Caco-2 (cell line): ENCODE measurements at regions not wholly inside any gene's neighbourhood (a gene's known extent, or its start where the extent isn't known, plus 50 kb on each side); places are given as distances from the start of the nearest gene placed in this dataset.
A peak's percentile ranks its signal among the peaks of the same experiment; 100 is the strongest.

Experiments used
- BruUV-seq: library from RNA; stranded (reverse); fragments of 400-500 nt; replicated peaks from 2 replicates; lab custom pipeline; 2021; lab: Mats Ljungman, UMichigan
- CTCF ChIA-PET: fragments of 300-600 bp; sonication (Branson Sonifier 250); formaldehyde crosslinking; loops from one replicate; lab custom pipeline; 2022; ENCODE audit warnings: antibody characterized with exemption; lab: Charles Lee
- POLR2A ChIA-PET: fragments of 300-600 bp; sonication (Branson Sonifier 250); formaldehyde crosslinking; loops from one replicate; lab custom pipeline; 2022; ENCODE audit warnings: antibody characterized with exemption; lab: Charles Lee
- DNase-seq, 2 experiments: peaks; one replicate each; pipeline versions ENCODE4 v3.0.0 to v3.0.0-alpha.2; 2020 to 2022
- H3K27me3 ChIP-seq: replicated peaks from 2 replicates; pipeline ENCODE4 v1.6.0; 2011; ENCODE audit warnings: low read length; ENCODE audit not compliant: control insufficient read depth, insufficient read depth
- H3K36me3 ChIP-seq: 2 replicates; pipeline ENCODE4 v1.5.1; 2011; ENCODE audit warnings: low read length; ENCODE audit not compliant: control insufficient read depth, insufficient read depth
- H3K4me1 ChIP-seq: fragments of 250-450 bp; sonication (Bioruptor Pico); 2 replicates; pipeline ENCODE4 v1.5.1; 2020; ENCODE audit warnings: mild to moderate bottlenecking
- H3K4me3 ChIP-seq: 2 replicates; pipeline ENCODE4 v1.5.1; 2011; ENCODE audit warnings: low read depth, mild to moderate bottlenecking, control low read depth, low read length
- H3K9me3 ChIP-seq: fragments of 250-450 bp; sonication (Bioruptor Pico); 2 replicates; pipeline ENCODE4 v1.5.1; 2020; ENCODE audit warnings: mild to moderate bottlenecking, moderate library complexity
- H3K27ac Mint-ChIP-seq: one replicate; pipeline ENCODE4 v1.8.0; 2022; ENCODE audit warnings: mixed read lengths; ENCODE audit not compliant: unreplicated experiment
- H3K27me3 Mint-ChIP-seq: one replicate; pipeline ENCODE4 v1.8.0; 2022; ENCODE audit warnings: mixed read lengths; ENCODE audit not compliant: insufficient read depth, unreplicated experiment
- H3K36me3 Mint-ChIP-seq: one replicate; pipeline ENCODE4 v1.8.0; 2022; ENCODE audit warnings: mild to moderate bottlenecking, mixed read lengths; ENCODE audit not compliant: insufficient read depth, unreplicated experiment
- H3K4me1 Mint-ChIP-seq: one replicate; pipeline ENCODE4 v1.8.0; 2022; ENCODE audit warnings: low read depth, mixed read lengths; ENCODE audit not compliant: unreplicated experiment
- H3K4me3 Mint-ChIP-seq: one replicate; pipeline ENCODE4 v1.8.0; 2022; ENCODE audit warnings: mild to moderate bottlenecking, moderate library complexity, mixed read lengths; ENCODE audit not compliant: unreplicated experiment
- H3K9me3 Mint-ChIP-seq: one replicate; pipeline ENCODE4 v1.8.0; 2022; ENCODE audit warnings: mixed read lengths; ENCODE audit not compliant: unreplicated experiment
- CTCF ChIP-seq, 2 experiments: fragments of 200-600 bp in 1 of 2; IDR thresholded peaks; 1 replicate in 1 of 2; 2 replicates in 1 of 2; pipeline versions ENCODE4 v1.5.1 to v1.8.0; 2011 to 2022; ENCODE audit warnings: antibody characterized with exemption in 1 of 2, control low read depth in 1 of 2, inconsistent platforms in 1 of 2, low read depth in 1 of 2, low read length in 1 of 2, mild to moderate bottlenecking in 1 of 2, moderate library complexity in 1 of 2; ENCODE audit not compliant: insufficient read depth in 1 of 2, severe bottlenecking in 1 of 2, unreplicated experiment in 1 of 2
- intact Hi-C: fragments of 100-400 bp; cut with micrococcal nuclease; formaldehyde crosslinking; loops from one replicate; pipeline ENCODE4 v1.10.0; 2022; ENCODE audit not compliant: unreplicated experiment

- BruUV-seq: no TSS peak
- Histone ChIP-seq H3K4me1 (peaks cover 21% of the 10 kb centered on the region), H3K4me3 (no peak overlapping the region), H3K9me3 (no peaks in the 10 kb centered on the region), H3K36me3 (no peaks in the 10 kb centered on the region), H3K27me3 (no peaks in the 10 kb centered on the region)
- no peak for DNase-seq
- H3K9me3 Mint-ChIP-seq: no peaks in the 10 kb centered on the region
- H3K4me1 Mint-ChIP-seq: peaks cover 13% of the 10 kb centered on the region
- H3K27me3 Mint-ChIP-seq: no peaks in the 10 kb centered on the region
- intact Hi-C loops: loop anchor here (10.0 kb wide), 1 partner anchor 129 kb away; the partner anchor contains the start of gene SLC45A1
- ChIA-PET CTCF (no interaction called here), POLR2A (no interaction called here)
- H3K36me3 Mint-ChIP-seq: no peaks in the 10 kb centered on the region
- no peak overlapping the region for H3K4me3 Mint-ChIP-seq
- H3K27ac Mint-ChIP-seq: no peak overlapping the region
- no peak for TF ChIP-seq CTCF (IDR thresholded peaks at IDR 0.05; ENCODE audit: insufficient read depth in 1 of 2, low read depth in 1 of 2, low read length in 1 of 2, severe bottlenecking in 1 of 2, unreplicated experiment in 1 of 2)
Observed at GRCh38 chr1:8185400-8185799, 132.5 kb upstream of the SLC45A1 start.

GRCh38 chr1:8184301-8184700, 133.6 kb upstream of the SLC45A1 start:
- Mint-ChIP-seq H3K4me1 (peaks cover 13% of the 10 kb centered on the region), H3K27me3 (no peaks in the 10 kb centered on the region), H3K9me3 (peaks cover 10% of the 10 kb centered on the region), H3K36me3 (no peaks in the 10 kb centered on the region), H3K27ac (peak overlapping the region; percentile 82), H3K4me3 (no peak overlapping the region)
- CTCF ChIA-PET: no interaction called here
- Histone ChIP-seq H3K9me3 (peaks cover 2% of the 10 kb centered on the region; the same call in 1 of the 2 replicates), H3K27me3 (no peaks in the 10 kb centered on the region), H3K4me3 (no peak overlapping the region), H3K4me1 (peaks cover 18% of the 10 kb centered on the region), H3K36me3 (no peaks in the 10 kb centered on the region)
- intact Hi-C loops: loop anchor here (5.0 to 10.0 kb wide), 2 partner anchors 62 to 130 kb away; partner anchors contain the start of gene SLC45A1
- no TSS peak for BruUV-seq
- POLR2A ChIA-PET: no interaction called here
- DNase-seq: no peak
- no peak for TF ChIP-seq CTCF (IDR thresholded peaks at IDR 0.05; ENCODE audit: insufficient read depth in 1 of 2, low read depth in 1 of 2, low read length in 1 of 2, severe bottlenecking in 1 of 2, unreplicated experiment in 1 of 2)

- Histone ChIP-seq H3K27me3 (no peaks in the 10 kb centered on the region), H3K4me1 (peaks cover 18% of the 10 kb centered on the region), H3K36me3 (no peaks in the 10 kb centered on the region), H3K9me3 (peaks cover 5% of the 10 kb centered on the region; the same call in 1 of the 2 replicates), H3K4me3 (no peak overlapping the region)
- peak; percentile 75 to 76 for DNase-seq
- Mint-ChIP-seq H3K4me1 (peaks cover 13% of the 10 kb centered on the region), H3K27me3 (no peaks in the 10 kb centered on the region), H3K4me3 (peak overlapping the region; percentile 59), H3K27ac (peak overlapping the region; percentile 82), H3K9me3 (peaks cover 19% of the 10 kb centered on the region), H3K36me3 (no peaks in the 10 kb centered on the region)
- no peak for TF ChIP-seq CTCF (IDR thresholded peaks at IDR 0.05; ENCODE audit: insufficient read depth in 1 of 2, low read depth in 1 of 2, low read length in 1 of 2, severe bottlenecking in 1 of 2, unreplicated experiment in 1 of 2)
- ChIA-PET POLR2A (interaction anchor here (0.5 kb wide), 1 partner anchor 65 kb away, joined by 5 read pairs; no protein-coding TSS in a partner anchor), CTCF (interaction anchor here (1.0 kb wide), 2 partner anchors 27 to 132 kb away, joined by 4 read pairs; no protein-coding TSS in a partner anchor)
- intact Hi-C loops: loop anchor here (1.0 to 10.0 kb wide), 6 partner anchors 12 to 133 kb away; partner anchors contain the start of gene SLC45A1
- BruUV-seq: TSS peak; percentile 98
Observed at GRCh38 chr1:8182034-8182761, 135.7 kb upstream of the SLC45A1 start.
